Memory B cell (primary cell): ENCODE measurements at regions not wholly inside any gene's neighbourhood (a gene's known extent, or its start where the extent isn't known, plus 50 kb on each side); places are given as distances from the start of the nearest gene placed in this dataset.
"Not testable (repeated sequence)": the region's sequence is repeated elsewhere in the genome, so short reads cannot be mapped to it uniquely, and the experiment has no call there.

Experiments
- ATAC-seq: fragments of 150-1000 bp; cut with Tn5 transposase; 2 replicates; pipeline ENCODE4 v1.10.0; 2021; ENCODE audit warnings: low read depth, mild to moderate bottlenecking, moderate library complexity
- DNase-seq, 2 donors: peaks; one replicate each; pipeline ENCODE4 v3.0.0; 2022; ENCODE audit warnings: low spot score in 2 of 2
- H3K27ac Mint-ChIP-seq: one replicate; pipeline ENCODE4 v1.8.0; 2022; ENCODE audit warnings: mild to moderate bottlenecking, moderate library complexity, mixed read lengths
- H3K27me3 Mint-ChIP-seq: one replicate; pipeline ENCODE4 v1.8.0; 2022; ENCODE audit warnings: mixed read lengths
- H3K36me3 Mint-ChIP-seq: one replicate; pipeline ENCODE4 v1.8.0; 2022; ENCODE audit warnings: mild to moderate bottlenecking, mixed read lengths
- H3K4me1 Mint-ChIP-seq: one replicate; pipeline ENCODE4 v1.8.0; 2022; ENCODE audit warnings: mixed read lengths
- H3K4me3 Mint-ChIP-seq: one replicate; pipeline ENCODE4 v1.8.0; 2022; ENCODE audit warnings: mild to moderate bottlenecking, moderate library complexity, mixed read lengths
- H3K9me3 Mint-ChIP-seq: one replicate; pipeline ENCODE4 v1.8.0; 2022; ENCODE audit warnings: mixed read lengths

- not testable (repeated sequence) for ATAC-seq, H3K4me1 Mint-ChIP-seq, H3K4me3 Mint-ChIP-seq, H3K9me3 Mint-ChIP-seq, H3K36me3 Mint-ChIP-seq, DNase-seq, H3K27ac Mint-ChIP-seq
- peaks cover 12% of the 10 kb centered on the region for H3K27me3 Mint-ChIP-seq
Observed at GRCh38 chr15:60181957-60182356, 177.8 kb downstream of the FOXB1 start.

GRCh38 chr15:60183366-60183765, 179.3 kb downstream of the FOXB1 start:
- Mint-ChIP-seq H3K27ac (no peak overlapping the region), H3K4me1 (no peaks in the 10 kb centered on the region), H3K27me3 (peaks cover 14% of the 10 kb centered on the region), H3K4me3 (no peak overlapping the region), H3K9me3 (no peaks in the 10 kb centered on the region), H3K36me3 (no peaks in the 10 kb centered on the region)
- no peak for ATAC-seq
- DNase-seq = no peak

GRCh38 chr15:60184579-60184978, 180.5 kb downstream of the FOXB1 start:
- DNase-seq (no peak), ATAC-seq (no peak)
- H3K27me3 Mint-ChIP-seq = peaks cover 17% of the 10 kb centered on the region

GRCh38 chr15:60191016-60191415, 186.9 kb downstream of the FOXB1 start:
- ATAC-seq (no peak), DNase-seq (no peak)
- peaks cover 14% of the 10 kb centered on the region for H3K27me3 Mint-ChIP-seq
- no peaks in the 10 kb centered on the region for H3K9me3 Mint-ChIP-seq
- no peak overlapping the region for H3K4me3 Mint-ChIP-seq
- no peak overlapping the region for H3K27ac Mint-ChIP-seq
- H3K36me3 Mint-ChIP-seq = no peaks in the 10 kb centered on the region
- H3K4me1 Mint-ChIP-seq = no peaks in the 10 kb centered on the region

More at GRCh38 chr15:60184579-60184978, 180.5 kb downstream of the FOXB1 start:
- Mint-ChIP-seq H3K9me3 (no peaks in the 10 kb centered on the region), H3K4me3 (no peak overlapping the region), H3K4me1 (no peaks in the 10 kb centered on the region), H3K27ac (no peak overlapping the region), H3K36me3 (no peaks in the 10 kb centered on the region)

GRCh38 chr15:60191821-60192220, 187.7 kb downstream of the FOXB1 start:
- DNase-seq (no peak), ATAC-seq (no peak)
- Mint-ChIP-seq H3K27me3 (peaks cover 19% of the 10 kb centered on the region), H3K4me3 (no peak overlapping the region), H3K9me3 (no peaks in the 10 kb centered on the region), H3K27ac (no peak overlapping the region), H3K4me1 (no peaks in the 10 kb centered on the region), H3K36me3 (no peaks in the 10 kb centered on the region)

GRCh38 chr15:60195611-60196010, 191.5 kb downstream of the FOXB1 start:
- ATAC-seq (no peak), DNase-seq (no peak)
- Mint-ChIP-seq H3K4me3 (no peak overlapping the region), H3K27me3 (peaks cover 15% of the 10 kb centered on the region), H3K27ac (no peak overlapping the region), H3K4me1 (no peaks in the 10 kb centered on the region), H3K36me3 (no peaks in the 10 kb centered on the region), H3K9me3 (no peaks in the 10 kb centered on the region)

GRCh38 chr15:60204131-60204885, 193.5 kb downstream of the ANXA2 start:
- H3K4me3 Mint-ChIP-seq = no peak overlapping the region
- H3K9me3 Mint-ChIP-seq = no peaks in the 10 kb centered on the region
- H3K27ac Mint-ChIP-seq = no peak overlapping the region
- H3K4me1 Mint-ChIP-seq = no peaks in the 10 kb centered on the region
- peaks cover under 1% of the 10 kb centered on the region for H3K27me3 Mint-ChIP-seq
- DNase-seq (no peak), ATAC-seq (no peak)
- no peaks in the 10 kb centered on the region for H3K36me3 Mint-ChIP-seq

- H3K27me3 Mint-ChIP-seq = peaks cover 4% of the 10 kb centered on the region
- no peaks in the 10 kb centered on the region for H3K36me3 Mint-ChIP-seq
- no peak overlapping the region for H3K4me3 Mint-ChIP-seq
- ATAC-seq = no peak
- no peak for DNase-seq
- H3K9me3 Mint-ChIP-seq = no peaks in the 10 kb centered on the region
- H3K27ac Mint-ChIP-seq = no peak overlapping the region
- H3K4me1 Mint-ChIP-seq = no peaks in the 10 kb centered on the region
Observed at GRCh38 chr15:60208709-60209108, 189.1 kb downstream of the ANXA2 start.

GRCh38 chr15:60212536-60212935, 185.2 kb downstream of the ANXA2 start:
- ATAC-seq (no peak), DNase-seq (no peak)
- Mint-ChIP-seq H3K4me3 (no peak overlapping the region), H3K27ac (no peak overlapping the region), H3K9me3 (no peaks in the 10 kb centered on the region), H3K27me3 (peaks cover 10% of the 10 kb centered on the region), H3K4me1 (no peaks in the 10 kb centered on the region), H3K36me3 (no peaks in the 10 kb centered on the region)

GRCh38 chr15:60213377-60214000, 184.3 kb downstream of the ANXA2 start:
- ATAC-seq (no peak), DNase-seq (no peak)
- Mint-ChIP-seq H3K4me3 (no peak overlapping the region), H3K27me3 (peaks cover 10% of the 10 kb centered on the region), H3K36me3 (no peaks in the 10 kb centered on the region), H3K9me3 (no peaks in the 10 kb centered on the region), H3K4me1 (no peaks in the 10 kb centered on the region), H3K27ac (no peak overlapping the region)

- Mint-ChIP-seq H3K36me3 (no peaks in the 10 kb centered on the region), H3K27ac (no peak overlapping the region), H3K4me3 (no peak overlapping the region), H3K27me3 (peaks cover 10% of the 10 kb centered on the region), H3K4me1 (no peaks in the 10 kb centered on the region), H3K9me3 (no peaks in the 10 kb centered on the region)
- DNase-seq (no peak), ATAC-seq (no peak)
Observed at GRCh38 chr15:60214201-60214600, 183.6 kb downstream of the ANXA2 start.

- Mint-ChIP-seq H3K27ac (no peak overlapping the region), H3K27me3 (peaks cover 11% of the 10 kb centered on the region), H3K4me3 (no peak overlapping the region), H3K4me1 (no peaks in the 10 kb centered on the region), H3K36me3 (no peaks in the 10 kb centered on the region), H3K9me3 (no peaks in the 10 kb centered on the region)
- no peak for ATAC-seq
- DNase-seq = no peak
Observed at GRCh38 chr15:60215225-60215963, 182.4 kb downstream of the ANXA2 start.

- Mint-ChIP-seq H3K9me3 (no peaks in the 10 kb centered on the region), H3K27me3 (peaks cover 11% of the 10 kb centered on the region), H3K27ac (no peak overlapping the region), H3K36me3 (no peaks in the 10 kb centered on the region), H3K4me3 (no peak overlapping the region), H3K4me1 (no peaks in the 10 kb centered on the region)
- DNase-seq (no peak), ATAC-seq (no peak)
Observed at GRCh38 chr15:60217161-60217560, 180.6 kb downstream of the ANXA2 start.

- H3K27me3 Mint-ChIP-seq = peaks cover 9% of the 10 kb centered on the region
Observed at GRCh38 chr15:60218256-60218655, 179.5 kb downstream of the ANXA2 start.

More at GRCh38 chr15:60218256-60218655, 179.5 kb downstream of the ANXA2 start:
- H3K4me1 Mint-ChIP-seq = no peaks in the 10 kb centered on the region
- DNase-seq (no peak), ATAC-seq (no peak)
- H3K36me3 Mint-ChIP-seq = no peaks in the 10 kb centered on the region
- no peak overlapping the region for H3K27ac Mint-ChIP-seq
- no peaks in the 10 kb centered on the region for H3K9me3 Mint-ChIP-seq
- no peak overlapping the region for H3K4me3 Mint-ChIP-seq
